ENCODE measurements at regions not wholly inside any gene's neighbourhood (a gene's known extent, or its start where the extent isn't known, plus 50 kb on each side); places are given as distances from the start of the nearest gene placed in this dataset.

- no peak for TF ChIP-seq CTCF (IDR thresholded peaks at IDR 0.05)
- no peak for TF ChIP-seq POLR2A (IDR thresholded peaks at IDR 0.05)
These were observed 102.2 kb downstream of the CETN3 start for GRCh38 chr5:90307322-90307721.
